CD14-positive monocyte (primary cell): ENCODE measurements at regions not wholly inside any gene's neighbourhood (a gene's known extent, or its start where the extent isn't known, plus 50 kb on each side); places are given as distances from the start of the nearest gene placed in this dataset.

ENCODE experiments used
- DNase-seq, 3 donors: peaks; one replicate each; pipeline ENCODE4 v3.0.0-alpha.2; 2011 to 2022
- H2AFZ ChIP-seq: 2 replicates; pipeline ENCODE4 v1.6.0; 2012; ENCODE audit warnings: mild to moderate bottlenecking, low read depth, low read length, inconsistent platforms; ENCODE audit not compliant: insufficient read depth, poor library complexity, severe bottlenecking
- H3K27ac ChIP-seq, 2 donors: 1 replicate in 1 of 2; 2 replicates in 1 of 2; pipeline ENCODE4 v1.5.1; 2012 to 2013; ENCODE audit warnings: low read length in 2 of 2, control low read depth in 1 of 2, inconsistent platforms in 1 of 2, low read depth in 1 of 2, mild to moderate bottlenecking in 1 of 2
- H3K27me3 ChIP-seq, 2 donors: one replicate each; pipeline versions ENCODE4 v1.6.0 to v1.6.1; 2011 to 2013; ENCODE audit warnings: low read length in 2 of 2; ENCODE audit not compliant: control insufficient read depth in 2 of 2, insufficient read depth in 2 of 2
- H3K36me3 ChIP-seq, 2 donors: replicated peaks in 1 of 2; 1 replicate in 1 of 2; 2 replicates in 1 of 2; pipeline versions ENCODE4 v1.5.1 to v1.6.1; 2012 to 2013; ENCODE audit warnings: low read length in 2 of 2, control low read depth in 1 of 2, inconsistent platforms in 1 of 2, mild to moderate bottlenecking in 1 of 2; ENCODE audit not compliant: insufficient read depth in 2 of 2, control insufficient read depth in 1 of 2
- H3K4me1 ChIP-seq, 2 donors: 1 replicate in 1 of 2; 2 replicates in 1 of 2; pipeline versions ENCODE4 v1.5.1 to v1.6.1; 2012 to 2013; ENCODE audit warnings: low read length in 2 of 2, control low read depth in 1 of 2, inconsistent platforms in 1 of 2, mild to moderate bottlenecking in 1 of 2, moderate library complexity in 1 of 2; ENCODE audit not compliant: insufficient read depth in 2 of 2, control insufficient read depth in 1 of 2
- H3K4me2 ChIP-seq: replicated peaks from 2 replicates; pipeline ENCODE3; 2012; ENCODE audit warnings: low read length, moderate library complexity, mild to moderate bottlenecking; ENCODE audit not compliant: poor library complexity, severe bottlenecking; ENCODE audit errors: extremely low read depth
- H3K4me3 ChIP-seq, 3 experiments: fragments of 200-600 bp in 1 of 3; sonication (generic) in 1 of 3; replicated peaks in 1 of 3; 1 replicate in 2 of 3; 2 replicates in 1 of 3; pipeline ENCODE4 v1.5.1; 2011 to 2013; ENCODE audit warnings: low read length in 3 of 3, mild to moderate bottlenecking in 3 of 3, control low read depth in 2 of 3, low read depth in 2 of 3, inconsistent platforms in 1 of 3, moderate library complexity in 1 of 3
- H3K79me2 ChIP-seq: 2 replicates; pipeline ENCODE4 v1.6.0; 2012; ENCODE audit warnings: mild to moderate bottlenecking, control low read depth, inconsistent platforms, low read length, moderate library complexity; ENCODE audit not compliant: insufficient read depth
- H3K9ac ChIP-seq: 2 replicates; pipeline ENCODE4 v1.6.0; 2017; ENCODE audit warnings: low read length, mild to moderate bottlenecking; ENCODE audit not compliant: insufficient read depth, poor library complexity, severe bottlenecking
- H3K9me3 ChIP-seq, 2 donors: replicated peaks in 1 of 2; 1 replicate in 1 of 2; 2 replicates in 1 of 2; pipeline versions ENCODE4 v1.5.1 to v1.6.1; 2012 to 2013; ENCODE audit warnings: low read length in 2 of 2, control low read depth in 1 of 2; ENCODE audit not compliant: control insufficient read depth in 1 of 2, insufficient read depth in 1 of 2
- H4K20me1 ChIP-seq: 2 replicates; pipeline ENCODE4 v1.6.0; 2012; ENCODE audit warnings: mild to moderate bottlenecking, low read length, control low read depth, moderate library complexity; ENCODE audit not compliant: insufficient read depth
- H3K27ac Mint-ChIP-seq, 7 donors: one replicate each; pipeline ENCODE4 v1.8.0; 2020; ENCODE audit warnings: mild to moderate bottlenecking in 7 of 7, mixed read lengths in 7 of 7, moderate library complexity in 6 of 7, inconsistent platforms in 2 of 7
- H3K27me3 Mint-ChIP-seq, 3 donors: one replicate each; pipeline ENCODE4 v1.8.0; 2021 to 2022; ENCODE audit warnings: low read depth in 3 of 3, mild to moderate bottlenecking in 3 of 3, mixed read lengths in 3 of 3, moderate library complexity in 3 of 3, inconsistent platforms in 1 of 3
- H3K36me3 Mint-ChIP-seq, 2 donors: one replicate each; pipeline ENCODE4 v1.8.0; 2020; ENCODE audit warnings: mixed read lengths in 2 of 2, inconsistent platforms in 1 of 2, mild to moderate bottlenecking in 1 of 2
- H3K4me1 Mint-ChIP-seq: one replicate; pipeline ENCODE4 v1.8.0; 2020; ENCODE audit warnings: mild to moderate bottlenecking, mixed read lengths
- H3K4me3 Mint-ChIP-seq, 2 donors: one replicate each; pipeline ENCODE4 v1.8.0; 2020; ENCODE audit warnings: mild to moderate bottlenecking in 2 of 2, mixed read lengths in 2 of 2, moderate library complexity in 1 of 2
- H3K9me3 Mint-ChIP-seq, 7 donors: one replicate each; pipeline ENCODE4 v1.8.0; 2020 to 2022; ENCODE audit warnings: mixed read lengths in 7 of 7, mild to moderate bottlenecking in 6 of 7, moderate library complexity in 6 of 7, inconsistent platforms in 2 of 7
- WGBS: methylation state at CpG from one replicate; pipeline ENCODE4 v1.1.5; 2013; ENCODE audit warnings: missing lambda C conversion rate; ENCODE audit not compliant: insufficient coverage; 5-methylcytosine and 5-hydroxymethylcytosine counted together
- intact Hi-C, 2 donors: fragments of 100-400 bp; cut with micrococcal nuclease; formaldehyde crosslinking; loops; one replicate each; pipeline versions ENCODE4 v1.15.0 to v1.15.1; 2023
- TF ChIP-seq, protein P1 (sequence below): fragments of 200-600 bp; IDR thresholded peaks from one replicate; pipeline ENCODE4 v1.8.0; 2022; ENCODE audit warnings: antibody characterized with exemption, mild to moderate bottlenecking

DNA sequence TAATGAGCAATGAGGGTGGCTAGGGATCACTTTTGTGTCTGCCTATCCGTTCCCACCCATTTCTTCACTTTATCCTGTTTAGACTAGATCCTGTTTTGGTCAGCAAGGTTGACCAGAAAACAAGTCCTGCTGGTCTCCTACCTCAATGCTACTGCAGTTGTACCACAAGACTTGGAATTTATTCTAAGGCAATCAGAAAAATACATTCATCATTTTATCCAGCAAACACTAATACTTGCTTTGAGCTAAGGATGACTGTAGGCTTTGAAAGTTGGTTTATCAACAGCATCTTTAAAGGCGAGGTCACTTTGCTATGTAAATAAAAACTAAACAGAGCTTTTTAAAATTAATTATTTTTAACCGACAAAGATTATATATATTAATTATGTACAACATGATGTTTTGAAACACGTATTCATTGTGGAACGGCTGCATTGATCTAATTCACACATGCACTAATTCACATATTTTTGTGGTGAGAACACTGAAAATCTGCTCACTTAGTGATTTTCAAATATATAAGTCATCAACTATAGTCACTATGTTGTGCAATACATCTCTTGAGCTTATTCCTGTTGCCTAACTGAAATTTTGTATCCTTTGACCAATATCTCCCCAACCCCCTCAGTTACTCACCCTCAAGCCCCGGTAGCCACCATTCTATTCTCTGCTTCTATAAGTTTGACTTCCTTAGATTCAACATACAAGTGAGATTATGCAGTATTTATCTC lies 125.9 kb upstream of the HS3ST3A1 start:
- peaks cover 0 to 14% of the 10 kb centered on the region in 2 donors for H3K9me3 ChIP-seq
- TF ChIP-seq, protein P1, sequence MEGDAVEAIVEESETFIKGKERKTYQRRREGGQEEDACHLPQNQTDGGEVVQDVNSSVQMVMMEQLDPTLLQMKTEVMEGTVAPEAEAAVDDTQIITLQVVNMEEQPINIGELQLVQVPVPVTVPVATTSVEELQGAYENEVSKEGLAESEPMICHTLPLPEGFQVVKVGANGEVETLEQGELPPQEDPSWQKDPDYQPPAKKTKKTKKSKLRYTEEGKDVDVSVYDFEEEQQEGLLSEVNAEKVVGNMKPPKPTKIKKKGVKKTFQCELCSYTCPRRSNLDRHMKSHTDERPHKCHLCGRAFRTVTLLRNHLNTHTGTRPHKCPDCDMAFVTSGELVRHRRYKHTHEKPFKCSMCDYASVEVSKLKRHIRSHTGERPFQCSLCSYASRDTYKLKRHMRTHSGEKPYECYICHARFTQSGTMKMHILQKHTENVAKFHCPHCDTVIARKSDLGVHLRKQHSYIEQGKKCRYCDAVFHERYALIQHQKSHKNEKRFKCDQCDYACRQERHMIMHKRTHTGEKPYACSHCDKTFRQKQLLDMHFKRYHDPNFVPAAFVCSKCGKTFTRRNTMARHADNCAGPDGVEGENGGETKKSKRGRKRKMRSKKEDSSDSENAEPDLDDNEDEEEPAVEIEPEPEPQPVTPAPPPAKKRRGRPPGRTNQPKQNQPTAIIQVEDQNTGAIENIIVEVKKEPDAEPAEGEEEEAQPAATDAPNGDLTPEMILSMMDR: no peak
- H3K4me2 ChIP-seq: no peak overlapping the region
- Mint-ChIP-seq H3K27ac (no peak overlapping the region), H3K4me3 (no peak overlapping the region), H3K4me1 (no peaks in the 10 kb centered on the region), H3K27me3 (peaks cover 0 to 4% (median 2%) of the 10 kb centered on the region in 3 donors), H3K36me3 (no peaks in the 10 kb centered on the region), H3K9me3 (peaks cover 3 to 11% (median 7%) of the 10 kb centered on the region in 7 donors)
- 100% methylated on average over 1 of the region's 6 CpGs for WGBS
- no peaks in the 10 kb centered on the region for H3K36me3 ChIP-seq
- no peak overlapping the region for H3K4me3 ChIP-seq
- no peak overlapping the region for H2AFZ ChIP-seq
- no peaks in the 10 kb centered on the region for H3K27me3 ChIP-seq
- H3K79me2 ChIP-seq: no peaks in the 10 kb centered on the region
- H3K4me1 ChIP-seq: no peaks in the 10 kb centered on the region
- no peaks in the 10 kb centered on the region for H4K20me1 ChIP-seq
- DNase-seq: no peak
- H3K9ac ChIP-seq: no peak overlapping the region
- intact Hi-C loops: no loop called here
- no peak overlapping the region for H3K27ac ChIP-seq

DNA sequence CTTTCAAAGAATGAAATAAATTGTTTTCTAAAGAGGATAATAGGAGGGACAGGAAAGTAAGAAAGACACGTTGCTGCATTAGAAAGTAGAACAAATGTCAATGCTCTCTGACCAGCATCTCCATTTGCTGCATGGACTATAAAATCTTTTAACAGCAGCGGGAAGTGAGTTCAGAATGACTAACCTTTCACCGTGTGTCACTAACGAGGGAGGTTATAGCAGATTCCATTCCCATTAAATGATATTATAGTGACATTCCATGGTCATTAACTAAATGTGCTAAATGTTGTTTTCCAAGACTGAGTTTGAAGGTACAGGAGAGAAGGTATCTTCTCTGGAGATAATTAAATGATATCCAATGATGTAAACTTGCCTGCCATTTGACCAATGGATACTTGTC lies 127.1 kb upstream of the HS3ST3A1 start:
- no peak overlapping the region for H3K4me2 ChIP-seq
- no CpG with 5 or more reads among the region's 4 CpGs for WGBS
- no peaks in the 10 kb centered on the region for H3K36me3 ChIP-seq

More for the DNA sequence above, 127.1 kb upstream of the HS3ST3A1 start:
- Histone ChIP-seq H3K27me3 (no peaks in the 10 kb centered on the region), H3K4me1 (no peaks in the 10 kb centered on the region), H3K27ac (no peak overlapping the region), H3K4me3 (no peak overlapping the region), H4K20me1 (no peaks in the 10 kb centered on the region), H3K9ac (no peak overlapping the region), H3K79me2 (no peaks in the 10 kb centered on the region), H2AFZ (no peak overlapping the region), H3K9me3 (peaks cover 0 to 17% of the 10 kb centered on the region in 2 donors)
- no peak overlapping the region for H3K27ac Mint-ChIP-seq
- TF ChIP-seq, protein P1: no peak
- peaks cover 0 to 4% (median 2%) of the 10 kb centered on the region in 3 donors for H3K27me3 Mint-ChIP-seq
- H3K36me3 Mint-ChIP-seq: no peaks in the 10 kb centered on the region
- no peak overlapping the region for H3K4me3 Mint-ChIP-seq
- peaks cover 3 to 17% (median 8%) of the 10 kb centered on the region in 7 donors for H3K9me3 Mint-ChIP-seq
- intact Hi-C loops: no loop called here
- no peak for DNase-seq
- H3K4me1 Mint-ChIP-seq: no peaks in the 10 kb centered on the region
